ENCODE measurements at regions not wholly inside any gene's neighbourhood (a gene's known extent, or its start where the extent isn't known, plus 50 kb on each side); places are given as distances from the start of the nearest gene placed in this dataset.

GRCh38 chr20:6697228-6697972 is 70.1 kb upstream of the BMP2 start (continued):
- no peak for TF ChIP-seq EZH2phosphoT487 (IDR thresholded peaks at IDR 0.05; ENCODE audit: borderline replicate concordance)
- no peak for TF ChIP-seq ZNF274 (IDR thresholded peaks at IDR 0.05; ENCODE audit: low read depth, low read length)
- TF ChIP-seq, protein P1, sequence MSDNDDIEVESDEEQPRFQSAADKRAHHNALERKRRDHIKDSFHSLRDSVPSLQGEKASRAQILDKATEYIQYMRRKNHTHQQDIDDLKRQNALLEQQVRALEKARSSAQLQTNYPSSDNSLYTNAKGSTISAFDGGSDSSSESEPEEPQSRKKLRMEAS (IDR thresholded peaks at IDR 0.05), result no peak
- TF ChIP-seq SIN3A (IDR thresholded peaks at IDR 0.05; ENCODE audit: low read depth), result no peak
- TF ChIP-seq EZH2 (IDR thresholded peaks at IDR 0.05), result no peak

- Histone ChIP-seq H4K20me1 (ENCODE audit: insufficient read depth) (no peaks in the 10 kb centered on the region), H3K4me2 (ENCODE audit: low read length) (no peak overlapping the region), H3K9me3 (ENCODE audit: control insufficient read depth in 1 of 2, insufficient read depth in 1 of 2, low read depth in 1 of 2, low read length in 2 of 2) (peaks cover 0 to 10% of the 10 kb centered on the region in 2 experiments; a peak in 2 of 4 replicates), H3K4me3 (replicated peaks in 1 of 2; ENCODE audit: low read depth in 1 of 2, low read length in 2 of 2) (no peak overlapping the region), H3K4me1 (ENCODE audit: control insufficient read depth in 1 of 2, insufficient read depth in 2 of 2, low read length in 2 of 2) (peaks cover 0 to 5% of the 10 kb centered on the region in 2 experiments; a peak in 2 of 4 replicates), H3K27ac (ENCODE audit: low read depth, low read length) (no peak overlapping the region), H3K36me3 (ENCODE audit: control insufficient read depth in 1 of 2, insufficient read depth in 2 of 2, low read length in 2 of 2) (no peaks in the 10 kb centered on the region), H3K9me2 (ENCODE audit: insufficient read depth) (no peaks in the 10 kb centered on the region), H3K9ac (ENCODE audit: low read length) (no peak overlapping the region), H2AFZ (ENCODE audit: low read depth, low read length, poor library complexity, severe bottlenecking) (no peak overlapping the region), H3K27me3 (ENCODE audit: insufficient read depth, low read length) (no peaks in the 10 kb centered on the region), H3K79me2 (ENCODE audit: insufficient read depth, low read length) (no peaks in the 10 kb centered on the region)
- RAD21 ChIA-PET (ENCODE audit: low non-redundant PET in 1 of 2, low total read pairs in 2 of 2, uncharacterized antibody in 2 of 2, unreplicated experiment in 2 of 2), result no interaction called here
- POLR2A ChIA-PET, result no interaction called here
- DNase-seq (ENCODE audit: low read depth, low spot score) (no peak), ATAC-seq (no peak)
- BruUV-seq (replicated peaks), result no TSS peak
- TF ChIP-seq JUND (IDR thresholded peaks at IDR 0.05) (no peak), CEBPB (IDR thresholded peaks at IDR 0.05; ENCODE audit: low read depth) (no peak), YY1 (IDR thresholded peaks at IDR 0.05; ENCODE audit: extremely low read depth, insufficient replicate concordance, low read depth, low read length) (no peak), EGR1 (IDR thresholded peaks at IDR 0.05; ENCODE audit: low read depth) (no peak), ELF1 (IDR thresholded peaks at IDR 0.05; ENCODE audit: borderline replicate concordance, low read depth) (no peak), EZH2phosphoT487 (IDR thresholded peaks at IDR 0.05; ENCODE audit: borderline replicate concordance) (no peak), POLR2AphosphoS5 (IDR thresholded peaks at IDR 0.05; ENCODE audit: low read depth, low read length) (no peak), ZBTB33 (IDR thresholded peaks at IDR 0.05; ENCODE audit: extremely low read depth, insufficient replicate concordance, low read length) (no peak), ZNF274 (IDR thresholded peaks at IDR 0.05; ENCODE audit: low read depth, low read length) (no peak)
- TF ChIP-seq, protein P2, sequence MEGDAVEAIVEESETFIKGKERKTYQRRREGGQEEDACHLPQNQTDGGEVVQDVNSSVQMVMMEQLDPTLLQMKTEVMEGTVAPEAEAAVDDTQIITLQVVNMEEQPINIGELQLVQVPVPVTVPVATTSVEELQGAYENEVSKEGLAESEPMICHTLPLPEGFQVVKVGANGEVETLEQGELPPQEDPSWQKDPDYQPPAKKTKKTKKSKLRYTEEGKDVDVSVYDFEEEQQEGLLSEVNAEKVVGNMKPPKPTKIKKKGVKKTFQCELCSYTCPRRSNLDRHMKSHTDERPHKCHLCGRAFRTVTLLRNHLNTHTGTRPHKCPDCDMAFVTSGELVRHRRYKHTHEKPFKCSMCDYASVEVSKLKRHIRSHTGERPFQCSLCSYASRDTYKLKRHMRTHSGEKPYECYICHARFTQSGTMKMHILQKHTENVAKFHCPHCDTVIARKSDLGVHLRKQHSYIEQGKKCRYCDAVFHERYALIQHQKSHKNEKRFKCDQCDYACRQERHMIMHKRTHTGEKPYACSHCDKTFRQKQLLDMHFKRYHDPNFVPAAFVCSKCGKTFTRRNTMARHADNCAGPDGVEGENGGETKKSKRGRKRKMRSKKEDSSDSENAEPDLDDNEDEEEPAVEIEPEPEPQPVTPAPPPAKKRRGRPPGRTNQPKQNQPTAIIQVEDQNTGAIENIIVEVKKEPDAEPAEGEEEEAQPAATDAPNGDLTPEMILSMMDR (IDR thresholded peaks at IDR 0.05 in 2 of 3, conservative IDR thresholded peaks at IDR 0.05 in 1 of 3; ENCODE audit: borderline replicate concordance in 1 of 3, insufficient read depth in 1 of 3, low read depth in 2 of 3, low read length in 2 of 3), result no peak
- TF ChIP-seq, protein P1 (IDR thresholded peaks at IDR 0.05), result no peak
- TF ChIP-seq, protein P3, sequence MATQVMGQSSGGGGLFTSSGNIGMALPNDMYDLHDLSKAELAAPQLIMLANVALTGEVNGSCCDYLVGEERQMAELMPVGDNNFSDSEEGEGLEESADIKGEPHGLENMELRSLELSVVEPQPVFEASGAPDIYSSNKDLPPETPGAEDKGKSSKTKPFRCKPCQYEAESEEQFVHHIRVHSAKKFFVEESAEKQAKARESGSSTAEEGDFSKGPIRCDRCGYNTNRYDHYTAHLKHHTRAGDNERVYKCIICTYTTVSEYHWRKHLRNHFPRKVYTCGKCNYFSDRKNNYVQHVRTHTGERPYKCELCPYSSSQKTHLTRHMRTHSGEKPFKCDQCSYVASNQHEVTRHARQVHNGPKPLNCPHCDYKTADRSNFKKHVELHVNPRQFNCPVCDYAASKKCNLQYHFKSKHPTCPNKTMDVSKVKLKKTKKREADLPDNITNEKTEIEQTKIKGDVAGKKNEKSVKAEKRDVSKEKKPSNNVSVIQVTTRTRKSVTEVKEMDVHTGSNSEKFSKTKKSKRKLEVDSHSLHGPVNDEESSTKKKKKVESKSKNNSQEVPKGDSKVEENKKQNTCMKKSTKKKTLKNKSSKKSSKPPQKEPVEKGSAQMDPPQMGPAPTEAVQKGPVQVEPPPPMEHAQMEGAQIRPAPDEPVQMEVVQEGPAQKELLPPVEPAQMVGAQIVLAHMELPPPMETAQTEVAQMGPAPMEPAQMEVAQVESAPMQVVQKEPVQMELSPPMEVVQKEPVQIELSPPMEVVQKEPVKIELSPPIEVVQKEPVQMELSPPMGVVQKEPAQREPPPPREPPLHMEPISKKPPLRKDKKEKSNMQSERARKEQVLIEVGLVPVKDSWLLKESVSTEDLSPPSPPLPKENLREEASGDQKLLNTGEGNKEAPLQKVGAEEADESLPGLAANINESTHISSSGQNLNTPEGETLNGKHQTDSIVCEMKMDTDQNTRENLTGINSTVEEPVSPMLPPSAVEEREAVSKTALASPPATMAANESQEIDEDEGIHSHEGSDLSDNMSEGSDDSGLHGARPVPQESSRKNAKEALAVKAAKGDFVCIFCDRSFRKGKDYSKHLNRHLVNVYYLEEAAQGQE (IDR thresholded peaks at IDR 0.05; ENCODE audit: low read depth), result no peak
- CTCF ChIA-PET, result no interaction called here
- intact Hi-C loops (cut with micrococcal nuclease), result no loop called here
These were observed 71.5 kb upstream of the BMP2 start for GRCh38 chr20:6696001-6696400.

All from HCT116 (cell line).